NCI-H1105 treated with DMSO at 0.1 percent for 48 hours (cell line): ENCODE measurements at regions not wholly inside any gene's neighbourhood (a gene's known extent, or its start where the extent isn't known, plus 50 kb on each side); places are given as distances from the start of the nearest gene placed in this dataset.
A peak's percentile ranks its signal among the peaks of the same experiment; 100 is the strongest.

Experiments used
- DNase-seq: peaks from one replicate; lab custom pipeline; 2025; lab: John Stamatoyannopoulos, UW

DNA sequence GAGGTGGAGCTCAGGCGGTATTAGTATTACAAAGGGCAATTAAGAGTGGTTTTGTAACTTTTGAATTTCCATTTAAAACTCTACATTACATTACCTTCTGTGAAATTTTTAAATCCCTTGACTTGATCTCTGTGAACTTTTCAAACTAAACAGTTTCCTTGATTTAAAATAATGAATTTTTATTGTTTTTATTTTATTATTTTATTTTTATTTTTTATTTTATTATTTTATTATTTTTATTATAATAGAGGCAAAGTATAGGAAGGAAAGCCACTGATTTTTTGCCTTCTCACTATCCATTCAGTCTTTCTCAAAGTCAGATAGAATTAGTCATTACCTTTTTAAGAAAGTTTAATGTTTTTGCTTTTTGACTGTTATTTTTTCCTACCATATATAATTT lies 1248.1 kb upstream of the SLC10A2 start:
- no peak for DNase-seq

DNA sequence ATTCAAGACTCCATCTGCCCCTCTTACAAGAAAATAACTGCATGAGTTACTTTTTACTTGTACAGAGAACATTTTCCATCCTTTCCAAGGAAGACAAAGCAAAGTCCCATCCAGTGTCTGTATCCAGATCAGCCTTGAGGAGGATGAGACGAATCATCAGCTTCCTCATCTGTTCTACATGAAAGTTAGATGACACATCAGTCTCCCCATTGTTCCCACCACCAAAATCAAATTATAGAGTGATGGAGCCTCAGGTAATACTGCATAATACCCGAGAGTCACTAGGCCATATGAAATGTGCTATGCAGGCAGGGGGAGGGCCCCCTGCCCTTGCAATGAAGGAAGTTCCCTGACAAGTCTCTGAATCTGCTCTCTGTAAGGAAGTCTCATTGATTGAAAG lies 1244.6 kb upstream of the SLC10A2 start:
- no peak for DNase-seq

DNA sequence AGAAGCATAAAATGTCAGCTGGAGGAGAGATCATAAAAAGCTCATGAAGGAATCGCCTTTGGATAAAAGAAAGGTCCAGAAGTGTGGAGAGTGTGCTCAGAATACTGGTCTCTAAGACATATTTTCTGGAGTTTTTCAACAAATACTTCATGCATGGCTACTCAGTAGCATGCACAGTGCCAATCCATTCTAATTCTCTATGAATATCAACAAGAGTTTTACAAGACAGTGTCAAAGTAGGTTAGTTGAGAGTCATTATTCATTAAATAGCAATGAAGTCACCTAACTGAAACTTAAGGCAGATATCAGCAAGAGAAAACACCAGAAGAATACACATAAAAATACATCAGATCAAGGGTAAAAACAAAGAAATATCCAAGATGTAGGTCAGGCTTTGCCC lies 1243.2 kb upstream of the SLC10A2 start:
- no peak for DNase-seq

DNA sequence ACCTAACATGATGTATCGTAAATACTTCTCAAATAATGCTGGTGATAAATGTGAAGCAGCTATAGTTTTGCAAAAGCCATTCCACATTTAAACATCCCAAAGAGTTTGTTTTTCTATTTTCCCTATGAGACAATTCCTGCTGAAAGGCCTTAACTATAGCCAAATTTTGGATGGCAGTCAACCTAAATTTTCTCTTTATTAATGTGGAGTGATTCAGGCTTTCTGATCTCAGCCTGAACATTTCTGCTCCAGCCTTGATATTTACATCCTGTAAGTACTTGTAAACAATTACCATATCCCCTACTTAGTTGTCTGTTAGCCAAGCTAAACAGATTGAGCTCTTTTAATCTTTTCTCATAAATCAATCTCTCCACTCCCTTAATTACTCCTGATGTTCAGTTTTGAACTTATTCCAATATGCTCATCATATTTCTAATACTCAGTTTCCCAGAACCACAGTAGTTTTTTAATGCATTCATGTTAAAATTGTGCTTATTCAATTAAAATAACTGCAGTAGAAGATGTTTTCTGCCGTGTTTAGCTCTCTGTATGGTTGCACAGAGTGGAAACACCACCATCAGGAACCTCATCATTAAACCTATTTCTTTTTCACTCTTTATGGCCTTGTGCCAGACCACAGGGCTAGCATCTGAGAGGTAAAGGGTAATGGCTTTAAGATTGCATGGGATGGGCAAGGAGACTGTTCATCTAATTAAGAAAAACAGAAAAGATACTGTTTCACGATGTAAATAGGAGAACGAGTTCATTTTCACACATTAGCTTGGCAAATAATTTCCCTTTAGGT lies 1235.2 kb upstream of the SLC10A2 start:
- DNase-seq = peak; percentile 99

- no peak for DNase-seq
These were observed 1230.9 kb upstream of the SLC10A2 start for GRCh38 chr13:104297075-104297474.

DNA sequence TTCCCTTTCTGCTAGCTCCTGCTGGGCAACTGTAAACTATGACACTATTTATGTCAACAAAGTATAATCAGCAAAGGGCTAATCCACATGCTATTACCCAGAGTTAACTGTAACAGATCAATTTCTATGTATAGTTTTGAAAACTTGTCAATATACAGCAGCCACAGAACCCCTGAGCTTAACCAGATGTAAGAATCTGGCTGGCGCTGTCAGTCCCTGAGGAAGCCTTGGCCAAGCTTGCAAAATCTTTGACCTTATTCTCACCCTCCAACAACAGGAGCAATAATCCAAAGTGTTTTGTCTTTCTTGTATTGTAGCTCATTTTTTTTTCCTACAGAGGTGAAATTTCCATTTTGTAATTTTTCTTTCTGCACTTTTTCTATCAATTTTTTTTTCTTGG lies 1230.1 kb upstream of the SLC10A2 start:
- no peak for DNase-seq

DNA sequence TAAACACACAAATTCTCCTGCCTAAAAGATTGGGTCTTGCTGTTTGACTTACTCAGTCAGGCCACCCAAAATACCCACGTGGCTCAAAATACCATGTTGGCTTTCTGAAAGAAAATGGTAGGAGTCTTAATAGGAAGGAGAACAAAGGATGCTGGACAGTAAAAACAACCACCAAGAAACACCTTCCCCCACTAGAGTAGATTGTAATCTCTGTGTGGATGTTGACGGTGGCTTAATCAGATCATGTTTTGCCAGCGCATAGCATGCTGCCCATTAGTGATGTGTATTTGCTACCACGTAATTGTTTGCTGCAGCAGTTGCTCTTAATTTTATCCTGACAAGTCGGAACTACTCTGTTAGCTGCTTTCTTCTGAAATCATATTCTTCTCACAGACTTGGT lies 1229.3 kb upstream of the SLC10A2 start:
- no peak for DNase-seq

- no peak for DNase-seq
These were observed 1223.2 kb upstream of the SLC10A2 start for GRCh38 chr13:104289400-104289799.

GRCh38 chr13:104288496-104288895 lies 1222.3 kb upstream of the SLC10A2 start:
- DNase-seq = no peak

DNA sequence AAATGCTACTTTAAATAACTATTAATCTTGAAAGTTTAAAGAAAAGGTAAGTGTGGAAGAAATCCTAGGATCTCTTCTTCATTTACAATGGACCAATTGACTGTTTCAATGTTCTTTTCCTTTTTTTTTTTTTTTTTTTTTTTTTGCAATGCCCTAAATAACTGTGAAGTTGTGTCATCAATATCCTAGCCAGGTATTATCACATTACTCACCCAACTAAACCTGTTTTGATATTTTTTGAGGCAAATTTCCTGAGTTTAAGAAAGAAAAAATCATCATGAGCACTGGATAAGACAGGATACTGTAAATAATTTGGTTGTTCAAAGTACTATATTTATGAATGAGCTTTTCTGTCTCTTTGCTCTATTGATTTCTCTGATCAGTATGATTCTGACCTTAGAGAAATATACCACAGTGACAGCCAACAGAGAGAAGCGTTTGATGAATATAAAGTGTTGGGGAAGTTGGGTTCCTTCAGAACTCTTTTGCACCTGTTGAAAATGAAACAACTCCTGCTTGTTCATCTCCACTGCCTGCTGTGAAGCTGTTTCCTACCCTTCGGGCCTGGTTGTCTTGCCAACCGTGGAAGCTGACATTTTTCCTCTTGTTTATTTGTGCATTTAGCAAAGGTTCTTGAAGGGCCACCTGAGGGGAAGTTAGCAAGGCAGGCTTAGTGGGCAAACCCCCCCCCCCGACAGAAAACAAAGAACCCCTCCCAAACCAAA lies 1220.5 kb upstream of the SLC10A2 start:
- no peak for DNase-seq

DNA sequence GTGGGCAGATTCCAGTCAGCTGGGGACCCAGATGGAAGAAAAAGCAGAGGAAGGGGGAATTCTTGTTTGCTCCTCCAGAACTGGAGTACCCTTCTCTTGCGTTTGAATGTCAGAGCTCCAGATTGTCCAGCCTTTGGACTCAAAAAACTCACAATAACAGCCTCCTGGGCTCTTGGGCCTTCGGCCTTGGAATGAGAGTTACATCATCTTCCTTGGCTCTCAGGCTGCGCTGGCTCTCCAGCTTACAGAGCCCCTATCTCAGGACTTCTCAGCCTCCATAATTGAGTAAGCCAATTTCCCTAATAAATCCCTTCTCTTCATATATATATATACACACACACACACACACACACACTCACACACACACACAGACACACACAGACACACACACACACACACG lies 1215.7 kb upstream of the SLC10A2 start:
- DNase-seq = no peak

GRCh38 chr13:104270731-104271130 lies 1204.5 kb upstream of the SLC10A2 start:
- no peak for DNase-seq

DNA sequence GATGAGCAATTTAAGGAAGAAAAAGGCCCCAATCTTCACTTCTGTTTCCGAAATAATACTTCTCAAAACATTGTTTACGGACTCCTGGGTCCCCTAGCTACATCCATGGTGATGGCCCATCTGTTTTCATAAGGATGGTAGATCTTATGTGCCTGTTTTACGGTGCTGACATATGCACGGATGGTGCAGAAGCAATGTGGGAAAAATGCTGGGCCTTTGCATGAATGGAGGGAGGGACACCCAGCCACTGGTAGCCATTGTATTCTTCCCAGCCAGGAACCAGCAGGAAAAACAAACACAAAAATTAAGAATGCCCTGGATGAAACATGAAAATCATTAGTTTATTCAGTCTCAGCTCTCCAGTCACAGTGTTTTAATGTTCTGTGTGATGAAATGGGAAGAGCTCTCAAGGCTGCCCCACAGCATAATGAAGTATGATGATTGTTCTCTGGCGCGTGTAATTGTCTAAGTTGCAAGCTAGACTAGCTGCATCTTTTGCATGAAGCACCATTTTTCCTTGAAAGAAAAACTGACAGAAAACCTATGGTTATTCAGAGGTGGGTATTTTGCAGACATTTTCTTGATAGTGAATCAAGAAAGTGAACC lies 1201.1 kb upstream of the SLC10A2 start:
- no peak for DNase-seq

- no peak for DNase-seq
These were observed 1190.5 kb upstream of the SLC10A2 start for GRCh38 chr13:104256701-104257100.

DNA sequence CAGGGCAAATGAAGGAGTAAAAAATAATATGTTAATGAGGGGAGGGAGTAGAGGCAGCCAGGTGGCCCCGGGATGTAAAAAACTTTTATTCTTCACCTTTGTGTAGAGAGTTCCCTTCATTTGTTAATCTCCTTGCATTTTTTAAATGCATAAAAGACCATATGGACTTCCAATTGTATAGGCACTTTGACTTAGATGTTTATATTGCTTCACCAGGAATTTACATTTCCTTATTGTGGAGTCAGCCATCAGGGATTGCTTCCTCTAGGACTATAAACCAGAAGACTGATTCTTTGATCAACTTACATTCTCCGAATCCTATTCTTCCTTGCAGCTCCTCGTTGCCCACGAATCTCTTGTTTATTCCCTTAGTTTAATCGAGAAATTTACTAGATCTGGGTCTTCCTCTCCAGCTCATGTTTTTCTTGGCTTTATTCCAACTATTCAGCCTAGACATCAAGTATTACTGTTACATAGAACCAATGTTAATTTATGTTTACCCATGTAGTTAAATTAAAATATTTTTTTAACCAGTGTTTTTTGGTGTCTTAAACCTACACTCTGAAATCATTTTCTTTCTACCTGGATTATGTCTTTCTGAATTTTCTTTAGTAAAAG lies 1187.0 kb upstream of the SLC10A2 start:
- peak; percentile 38 for DNase-seq

DNA sequence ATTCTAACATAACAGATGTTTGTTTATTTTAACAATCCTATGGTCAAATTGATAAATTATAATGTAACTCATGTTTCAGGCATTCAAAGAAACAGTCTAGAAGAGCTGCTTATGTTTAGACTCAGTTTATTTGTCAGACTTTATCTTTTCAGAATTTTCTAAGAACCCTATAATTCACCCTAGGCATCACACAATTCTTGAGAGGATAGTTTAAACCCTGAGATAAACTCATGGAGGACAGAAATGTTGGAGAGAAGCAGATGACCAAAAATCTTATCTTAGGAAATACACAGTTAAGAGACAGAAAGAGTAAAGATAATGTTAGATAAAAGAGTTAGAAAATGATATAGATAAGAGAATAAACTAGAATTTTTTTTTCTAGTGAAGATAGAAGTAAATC lies 1185.7 kb upstream of the SLC10A2 start:
- DNase-seq = no peak

GRCh38 chr13:104246955-104247354 lies 1180.7 kb upstream of the SLC10A2 start:
- no peak for DNase-seq

DNA sequence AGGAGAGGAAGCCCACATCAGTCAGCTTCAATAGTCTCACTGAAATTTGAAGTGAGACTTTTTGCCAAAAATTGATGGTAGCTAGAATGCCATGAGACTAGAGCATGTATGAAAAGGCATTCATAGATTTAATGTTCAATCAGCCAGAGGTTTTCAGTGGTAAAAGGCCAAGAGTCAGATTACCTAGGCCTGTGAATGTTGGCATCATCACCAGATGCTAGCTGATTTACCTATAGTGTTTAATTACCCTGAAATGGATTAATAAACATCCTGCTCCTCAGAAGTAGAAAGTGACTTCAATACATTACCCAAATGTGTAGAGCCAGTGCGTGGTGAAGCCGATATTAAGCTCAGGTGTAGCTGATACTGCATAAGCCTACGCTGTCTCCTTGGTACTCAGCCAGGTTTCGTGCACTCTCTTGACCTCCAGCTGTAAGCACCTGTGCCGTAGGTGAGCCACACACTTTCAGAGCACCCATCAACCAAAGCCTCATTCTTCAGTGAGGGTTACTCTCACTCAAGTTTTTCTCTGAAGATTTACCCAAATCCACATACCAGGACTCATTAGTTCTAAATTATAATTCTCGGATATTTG lies 1140.3 kb upstream of the SLC10A2 start:
- DNase-seq = peak; percentile 98

GRCh38 chr13:104204177-104204576 lies 1138.0 kb upstream of the SLC10A2 start:
- no peak for DNase-seq

DNA sequence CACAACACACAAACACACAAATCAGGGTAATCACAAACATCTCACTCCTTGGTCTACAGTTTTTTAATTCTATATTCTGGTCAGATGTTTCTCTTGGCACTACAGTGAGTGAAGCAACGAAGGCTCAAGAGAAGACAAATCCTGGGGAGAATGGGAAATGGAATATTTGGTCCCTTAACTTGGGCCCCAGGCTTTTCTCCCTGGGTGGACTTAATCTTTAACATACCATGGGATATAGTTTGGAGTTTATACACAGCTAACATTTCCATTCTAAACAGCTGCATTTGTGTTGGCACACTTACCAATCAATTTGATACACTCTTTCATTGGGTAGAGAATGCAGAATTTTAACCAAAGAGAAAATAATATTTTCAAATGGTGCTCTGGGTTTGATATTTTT lies 1132.6 kb upstream of the SLC10A2 start:
- DNase-seq = no peak

GRCh38 chr13:104196611-104197010 lies 1130.4 kb upstream of the SLC10A2 start:
- DNase-seq = no peak

GRCh38 chr13:104181526-104182231 lies 1115.5 kb upstream of the SLC10A2 start:
- DNase-seq = no peak
